T-helper 1 cell treated with Interleukin-12 subunit alpha and Interleukin-12 subunit beta and Interleukin-4 antibody, amounts not matched to agents 30 μg/mL and 1 μg/mL, for 36 hours (primary cell): ENCODE measurements at regions not wholly inside any gene's neighbourhood (a gene's known extent, or its start where the extent isn't known, plus 50 kb on each side); places are given as distances from the start of the nearest gene placed in this dataset.
"Not testable (repeated sequence)": the region's sequence is repeated elsewhere in the genome, so short reads cannot be mapped to it uniquely, and the experiment has no call there.

Experiments
- H3K27ac Mint-ChIP-seq: one replicate; pipeline ENCODE4 v1.8.0; 2021; ENCODE audit warnings: mild to moderate bottlenecking, mixed read lengths
- H3K27me3 Mint-ChIP-seq: one replicate; pipeline ENCODE4 v1.8.0; 2021; ENCODE audit warnings: low read depth, mixed read lengths
- H3K36me3 Mint-ChIP-seq: one replicate; pipeline ENCODE4 v1.8.0; 2021; ENCODE audit warnings: low read depth, mixed read lengths
- H3K4me1 Mint-ChIP-seq: one replicate; pipeline ENCODE4 v1.8.0; 2021; ENCODE audit warnings: low read depth, mixed read lengths
- H3K4me3 Mint-ChIP-seq: one replicate; pipeline ENCODE4 v1.8.0; 2021; ENCODE audit warnings: mild to moderate bottlenecking, moderate library complexity, mixed read lengths
- H3K9me3 Mint-ChIP-seq: one replicate; pipeline ENCODE4 v1.8.0; 2021; ENCODE audit warnings: mixed read lengths

DNA sequence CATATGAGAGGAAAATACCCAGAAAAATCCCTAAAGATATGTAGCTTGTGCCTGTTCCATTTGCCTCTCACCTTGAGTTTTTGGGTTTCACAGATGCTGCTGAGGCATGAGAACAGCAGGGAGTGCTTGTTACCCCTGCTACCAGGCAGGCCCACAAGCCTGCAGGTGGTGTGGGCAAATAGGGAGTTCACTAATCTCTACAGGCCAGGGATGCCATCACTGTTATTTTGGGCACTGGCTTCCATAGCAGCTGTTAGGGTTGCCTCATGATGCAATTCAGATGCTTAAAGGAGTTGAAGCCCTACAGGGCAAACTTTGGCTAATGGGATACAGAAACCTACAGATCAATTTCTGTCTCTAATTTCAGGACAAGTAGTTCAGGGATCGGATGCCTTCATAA is 873.5 kb downstream of the OTOL1 start:
- no peak overlapping the region for H3K27ac Mint-ChIP-seq
- H3K36me3 Mint-ChIP-seq = no peaks in the 10 kb centered on the region
- no peaks in the 10 kb centered on the region for H3K4me1 Mint-ChIP-seq
- H3K9me3 Mint-ChIP-seq = peaks cover 5% of the 10 kb centered on the region
- H3K4me3 Mint-ChIP-seq = no peak overlapping the region
- no peaks in the 10 kb centered on the region for H3K27me3 Mint-ChIP-seq

DNA sequence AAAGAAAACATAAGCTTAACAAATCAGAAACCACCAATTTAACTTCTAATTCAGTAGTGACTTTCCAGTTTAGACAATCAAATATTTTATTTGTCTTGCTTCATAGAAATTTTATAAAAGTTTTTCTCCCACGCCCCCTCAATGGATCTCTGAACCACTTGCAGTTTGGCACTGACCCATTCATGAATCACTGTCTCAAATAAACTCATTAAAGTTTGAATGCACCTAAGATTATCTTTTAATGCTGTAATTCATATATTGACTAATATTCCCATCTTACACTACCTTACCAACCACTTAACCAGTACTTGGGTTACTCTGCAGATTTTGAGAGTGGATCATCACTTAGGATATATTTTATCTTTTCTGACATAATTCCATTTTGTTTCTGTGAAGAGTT is 880.2 kb downstream of the OTOL1 start:
- no peaks in the 10 kb centered on the region for H3K27me3 Mint-ChIP-seq
- H3K4me3 Mint-ChIP-seq = no peak overlapping the region
- H3K9me3 Mint-ChIP-seq = peaks cover 13% of the 10 kb centered on the region
- no peak overlapping the region for H3K27ac Mint-ChIP-seq
- no peaks in the 10 kb centered on the region for H3K36me3 Mint-ChIP-seq
- H3K4me1 Mint-ChIP-seq = no peaks in the 10 kb centered on the region

DNA sequence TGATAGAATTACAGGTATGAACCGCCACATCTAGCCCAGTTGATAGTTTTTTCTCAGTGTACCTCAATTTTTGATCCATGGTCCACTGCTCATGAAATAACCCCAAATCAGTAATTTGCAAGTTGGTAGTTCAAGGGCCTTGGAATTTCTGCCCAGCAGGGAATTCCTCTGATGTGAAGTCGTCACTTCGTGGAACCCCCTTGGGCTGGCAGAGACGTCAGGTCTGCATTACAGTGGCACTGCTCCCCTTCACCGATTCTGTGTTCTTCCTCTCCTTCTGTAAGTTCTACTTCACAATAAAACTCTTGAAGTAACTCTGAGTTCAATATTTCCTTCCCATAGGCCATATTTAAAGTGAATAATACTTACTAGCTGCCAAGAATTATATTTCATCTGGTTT is 881.0 kb downstream of the OTOL1 start:
- Mint-ChIP-seq H3K27me3 (no peaks in the 10 kb centered on the region), H3K9me3 (peaks cover 13% of the 10 kb centered on the region), H3K27ac (no peak overlapping the region), H3K4me3 (no peak overlapping the region), H3K4me1 (no peaks in the 10 kb centered on the region), H3K36me3 (no peaks in the 10 kb centered on the region)

DNA sequence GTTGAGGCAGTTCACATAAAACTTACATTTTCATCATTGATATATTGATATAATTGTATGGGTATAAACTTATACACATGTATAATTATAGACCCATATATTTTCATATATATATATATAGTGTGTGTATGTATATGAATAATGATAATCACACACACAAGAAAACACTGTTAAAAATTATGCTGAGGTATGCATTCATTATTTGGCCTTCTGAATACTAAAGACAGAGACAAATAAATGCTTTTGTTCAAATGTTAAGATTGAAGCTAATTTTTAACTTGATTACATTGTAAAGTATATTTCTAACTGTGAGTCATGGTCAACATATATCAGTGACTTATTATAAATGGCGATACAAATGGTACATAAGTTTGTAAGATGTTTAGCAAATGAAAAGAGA is 888.8 kb downstream of the OTOL1 start:
- H3K9me3 Mint-ChIP-seq = no peaks in the 10 kb centered on the region
- no peaks in the 10 kb centered on the region for H3K36me3 Mint-ChIP-seq
- no peaks in the 10 kb centered on the region for H3K27me3 Mint-ChIP-seq
- H3K27ac Mint-ChIP-seq = no peak overlapping the region
- H3K4me1 Mint-ChIP-seq = no peaks in the 10 kb centered on the region
- H3K4me3 Mint-ChIP-seq = no peak overlapping the region

DNA sequence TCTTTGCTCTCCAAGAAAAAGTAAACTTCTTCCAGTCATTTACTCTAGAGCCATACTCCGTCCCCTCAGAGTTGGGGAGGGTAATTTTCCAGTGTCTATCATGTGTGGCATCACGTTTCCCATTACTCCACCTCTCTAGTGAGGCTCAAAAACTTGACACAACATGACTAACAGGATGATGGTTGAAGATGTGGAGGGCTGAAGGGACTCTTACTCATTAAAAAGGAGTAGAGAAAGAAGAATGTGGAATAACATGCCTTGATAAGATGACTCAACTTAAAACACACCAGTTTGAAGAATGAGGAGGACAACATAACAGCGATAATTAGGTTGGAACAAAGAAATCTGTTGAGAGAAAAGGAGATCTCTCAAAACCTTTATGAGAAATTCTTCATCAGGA is 894.3 kb downstream of the OTOL1 start:
- Mint-ChIP-seq H3K4me1 (no peaks in the 10 kb centered on the region), H3K27ac (no peak overlapping the region), H3K27me3 (no peaks in the 10 kb centered on the region), H3K36me3 (no peaks in the 10 kb centered on the region), H3K4me3 (no peak overlapping the region), H3K9me3 (no peaks in the 10 kb centered on the region)

DNA sequence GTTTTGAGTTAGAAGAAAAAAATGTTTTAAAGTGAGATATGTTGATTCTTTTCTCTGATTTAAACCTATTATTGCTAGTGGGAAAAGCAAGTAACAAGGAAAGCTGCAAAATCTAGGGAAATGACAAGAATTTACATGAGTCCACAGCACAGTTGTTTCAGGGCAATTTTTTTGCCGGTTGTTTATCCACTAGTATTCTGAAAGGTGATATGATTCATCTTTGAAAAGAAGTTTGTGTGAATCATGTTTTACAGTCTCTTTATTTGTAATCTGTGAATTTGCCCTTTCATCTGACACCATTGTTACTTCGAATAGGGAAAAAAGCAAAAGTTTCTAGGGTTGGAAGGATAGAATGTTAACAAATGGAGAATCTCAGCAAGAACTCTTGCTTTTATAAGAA is 894.7 kb downstream of the OTOL1 start:
- Mint-ChIP-seq H3K4me3 (no peak overlapping the region), H3K4me1 (no peaks in the 10 kb centered on the region), H3K27me3 (no peaks in the 10 kb centered on the region), H3K36me3 (no peaks in the 10 kb centered on the region), H3K27ac (no peak overlapping the region), H3K9me3 (no peaks in the 10 kb centered on the region)

DNA sequence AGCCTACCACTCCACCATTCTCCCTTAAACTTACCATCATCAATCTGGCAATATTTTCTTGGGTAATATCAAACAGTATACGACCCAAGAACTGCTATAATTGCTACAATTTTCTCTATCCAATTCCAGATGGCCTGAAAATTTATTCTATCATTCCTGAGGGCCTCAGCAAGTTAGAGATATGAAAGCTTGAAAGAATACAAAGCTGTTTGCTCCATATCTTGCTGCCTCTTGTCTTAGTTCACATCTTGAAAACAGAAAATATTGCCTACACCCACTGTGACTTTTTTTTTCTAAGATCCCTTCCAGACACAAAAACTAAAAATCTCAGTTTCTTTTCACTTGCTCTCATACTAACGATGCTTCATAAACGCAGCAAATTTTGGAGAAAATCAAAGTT is 898.9 kb downstream of the OTOL1 start:
- H3K9me3 Mint-ChIP-seq = no peaks in the 10 kb centered on the region
- no peaks in the 10 kb centered on the region for H3K4me1 Mint-ChIP-seq
- no peaks in the 10 kb centered on the region for H3K36me3 Mint-ChIP-seq
- H3K27me3 Mint-ChIP-seq = no peaks in the 10 kb centered on the region
- H3K27ac Mint-ChIP-seq = no peak overlapping the region
- H3K4me3 Mint-ChIP-seq = no peak overlapping the region

DNA sequence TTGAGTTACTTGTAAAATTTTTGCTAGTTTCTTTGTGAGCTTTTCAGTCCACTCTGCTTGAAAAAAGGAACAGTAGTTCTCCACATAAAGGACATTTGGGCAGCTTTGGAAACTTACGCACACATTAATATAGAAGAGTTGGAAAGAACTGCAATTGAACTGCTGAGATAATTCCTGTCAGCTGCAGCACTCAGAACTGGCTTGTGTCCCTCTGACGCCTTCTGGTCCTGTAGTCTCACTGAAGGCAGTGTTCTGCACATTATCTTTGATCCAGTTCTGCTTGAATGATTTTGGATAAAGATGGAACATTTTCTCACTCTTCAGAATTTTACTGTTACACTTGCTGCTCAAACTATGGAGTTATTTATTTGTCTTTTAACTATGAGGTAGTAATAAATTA is 901.9 kb downstream of the OTOL1 start:
- H3K36me3 Mint-ChIP-seq = no peaks in the 10 kb centered on the region
- H3K9me3 Mint-ChIP-seq = no peaks in the 10 kb centered on the region
- H3K27ac Mint-ChIP-seq = no peak overlapping the region
- no peaks in the 10 kb centered on the region for H3K27me3 Mint-ChIP-seq
- H3K4me3 Mint-ChIP-seq = no peak overlapping the region
- H3K4me1 Mint-ChIP-seq = no peaks in the 10 kb centered on the region

DNA sequence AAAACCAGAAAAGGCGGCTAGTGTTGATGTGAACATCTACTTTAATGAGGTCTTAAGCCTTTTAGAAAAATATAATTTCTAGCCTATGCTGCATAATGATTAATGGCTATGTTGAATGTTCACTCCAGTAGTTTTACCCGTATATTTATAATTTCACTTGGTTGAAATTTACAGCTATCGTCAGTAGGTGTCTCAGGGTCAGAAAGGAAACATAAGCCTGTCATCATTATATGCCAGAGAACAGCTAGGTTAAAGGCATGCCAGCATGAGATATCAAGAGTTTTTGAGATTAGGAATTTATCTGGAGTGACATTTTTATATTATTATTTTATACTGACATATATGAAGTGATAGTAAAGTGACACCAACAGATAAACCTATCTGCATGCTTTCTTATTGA is 904.1 kb downstream of the OTOL1 start:
- Mint-ChIP-seq H3K9me3 (no peaks in the 10 kb centered on the region), H3K4me3 (no peak overlapping the region), H3K27ac (no peak overlapping the region), H3K36me3 (no peaks in the 10 kb centered on the region), H3K4me1 (no peaks in the 10 kb centered on the region), H3K27me3 (no peaks in the 10 kb centered on the region)

DNA sequence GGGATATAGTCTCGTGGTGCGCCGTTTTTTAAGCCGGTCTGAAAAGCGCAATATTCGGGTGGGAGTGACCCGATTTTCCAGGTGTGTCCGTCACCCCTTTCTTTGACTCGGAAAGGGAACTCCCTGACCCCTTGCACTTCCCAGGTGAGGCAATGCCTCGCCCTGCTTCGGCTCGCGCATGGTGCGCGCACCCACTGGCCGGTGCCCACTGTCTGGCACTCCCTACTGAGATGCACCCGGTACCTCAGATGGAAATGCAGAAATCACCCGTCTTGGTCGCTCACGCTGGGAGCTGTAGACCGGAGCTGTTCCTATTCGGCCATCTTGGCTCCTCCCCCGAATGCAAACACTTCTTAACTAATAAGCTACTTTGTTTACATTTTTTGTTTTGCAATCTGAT is 914.9 kb downstream of the OTOL1 start:
- not testable (repeated sequence) for H3K27ac Mint-ChIP-seq, H3K27me3 Mint-ChIP-seq, H3K4me3 Mint-ChIP-seq, H3K4me1 Mint-ChIP-seq, H3K36me3 Mint-ChIP-seq, H3K9me3 Mint-ChIP-seq

DNA sequence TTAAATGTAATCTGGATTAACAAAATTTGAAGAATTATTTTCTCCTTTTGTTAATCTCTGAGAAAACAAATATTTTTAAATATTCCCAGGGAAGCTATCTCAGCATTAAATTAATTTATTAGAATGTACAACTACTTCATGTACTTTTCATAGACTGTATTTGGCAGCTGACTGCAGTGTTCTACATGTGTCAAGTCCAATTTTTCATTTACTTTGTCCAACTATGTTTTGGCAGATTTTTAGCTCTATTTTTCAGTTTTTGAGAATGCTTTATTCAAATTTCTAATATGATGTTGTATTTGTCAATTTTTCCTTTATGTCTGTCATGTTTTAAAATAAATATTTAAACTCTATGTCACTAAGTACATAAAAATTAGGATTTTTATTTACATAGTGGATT is 925.1 kb downstream of the OTOL1 start:
- Mint-ChIP-seq H3K27me3 (no peaks in the 10 kb centered on the region), H3K36me3 (no peaks in the 10 kb centered on the region), H3K4me1 (no peaks in the 10 kb centered on the region), H3K27ac (no peak overlapping the region), H3K4me3 (no peak overlapping the region), H3K9me3 (no peaks in the 10 kb centered on the region)

DNA sequence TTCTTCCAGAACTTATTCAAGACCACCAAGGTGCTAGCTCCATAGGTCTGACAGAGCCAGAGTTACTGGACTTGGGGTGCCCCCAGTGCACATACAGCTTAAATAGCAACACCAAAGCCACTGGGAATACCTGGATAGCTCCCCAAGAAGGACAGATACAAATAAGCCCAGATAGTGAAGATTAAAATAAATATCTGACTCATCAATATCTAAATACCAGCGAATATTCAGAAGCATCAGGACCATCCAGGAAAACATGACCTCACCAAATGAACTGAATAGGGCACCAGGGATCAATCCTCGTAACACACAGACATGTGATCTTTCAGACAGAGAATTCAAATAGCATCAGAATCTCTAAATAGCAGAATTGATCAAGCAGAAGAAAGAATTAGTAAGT is 931.6 kb downstream of the OTOL1 start:
- H3K4me3 Mint-ChIP-seq = no peak overlapping the region
- no peaks in the 10 kb centered on the region for H3K36me3 Mint-ChIP-seq
- H3K27me3 Mint-ChIP-seq = no peaks in the 10 kb centered on the region
- peaks cover 10% of the 10 kb centered on the region for H3K9me3 Mint-ChIP-seq
- no peaks in the 10 kb centered on the region for H3K4me1 Mint-ChIP-seq
- H3K27ac Mint-ChIP-seq = no peak overlapping the region

DNA sequence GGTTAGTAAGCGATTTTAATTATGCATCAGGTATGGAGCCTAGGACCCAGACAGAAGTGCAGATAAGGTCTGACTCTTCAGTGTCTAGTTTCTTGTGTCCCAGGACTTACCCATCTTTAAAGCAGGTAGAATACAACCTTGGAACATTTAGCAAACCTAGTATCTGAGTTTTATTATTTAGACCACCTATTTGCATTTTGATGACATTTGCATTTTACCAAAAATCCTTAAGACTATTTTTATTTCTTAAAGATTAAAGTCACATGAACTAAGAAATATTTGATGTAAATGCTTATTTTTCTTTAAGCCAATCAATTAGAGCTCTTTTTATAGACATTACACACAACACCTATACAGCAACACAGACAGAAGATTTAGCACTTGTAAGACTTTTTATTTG is 939.1 kb downstream of the OTOL1 start:
- Mint-ChIP-seq H3K27me3 (no peaks in the 10 kb centered on the region), H3K9me3 (peaks cover 19% of the 10 kb centered on the region), H3K27ac (no peak overlapping the region), H3K4me1 (no peaks in the 10 kb centered on the region), H3K36me3 (no peaks in the 10 kb centered on the region), H3K4me3 (no peak overlapping the region)

DNA sequence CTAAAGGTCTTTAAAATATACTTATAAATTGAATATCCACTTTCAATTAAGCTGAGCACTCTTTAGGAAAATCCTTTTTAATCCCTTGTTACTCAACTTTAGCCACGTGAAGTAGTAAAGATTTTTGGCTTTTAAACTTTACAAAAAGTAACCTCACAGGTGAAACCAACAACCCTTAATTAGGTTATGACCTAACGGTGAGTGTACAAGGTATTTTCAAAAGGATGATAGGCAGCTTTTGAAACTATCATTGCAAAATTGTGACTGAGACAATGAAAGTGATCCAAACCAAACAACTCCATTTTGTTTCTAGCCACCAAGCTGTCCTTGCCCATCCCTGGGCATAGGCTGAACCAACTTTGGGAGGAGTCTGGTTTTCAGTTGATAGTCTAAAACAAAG is 940.2 kb downstream of the OTOL1 start:
- Mint-ChIP-seq H3K4me3 (no peak overlapping the region), H3K36me3 (no peaks in the 10 kb centered on the region), H3K27me3 (no peaks in the 10 kb centered on the region), H3K9me3 (peaks cover 19% of the 10 kb centered on the region), H3K27ac (no peak overlapping the region), H3K4me1 (no peaks in the 10 kb centered on the region)

DNA sequence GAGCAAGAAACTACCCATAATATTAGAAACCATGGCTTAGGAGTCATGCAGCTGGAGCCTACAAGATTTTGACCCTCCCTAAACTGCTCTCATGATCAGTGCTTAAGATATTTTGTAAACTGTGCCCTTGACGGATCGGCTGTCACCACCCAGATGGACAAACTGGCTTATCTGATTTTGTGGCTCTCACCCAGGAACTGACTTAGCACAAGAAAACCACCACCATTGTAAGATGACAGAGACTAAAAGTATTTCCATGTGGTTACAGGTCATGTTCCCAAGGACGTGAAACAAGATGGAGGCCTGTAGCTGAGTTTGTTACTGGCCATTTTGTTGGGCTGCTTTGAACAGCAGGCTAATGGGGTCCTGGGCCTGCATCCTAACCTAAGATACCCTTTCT is 940.9 kb downstream of the OTOL1 start:
- Mint-ChIP-seq H3K4me3 (no peak overlapping the region), H3K36me3 (no peaks in the 10 kb centered on the region), H3K27ac (no peak overlapping the region), H3K27me3 (no peaks in the 10 kb centered on the region), H3K9me3 (peaks cover 15% of the 10 kb centered on the region), H3K4me1 (no peaks in the 10 kb centered on the region)

DNA sequence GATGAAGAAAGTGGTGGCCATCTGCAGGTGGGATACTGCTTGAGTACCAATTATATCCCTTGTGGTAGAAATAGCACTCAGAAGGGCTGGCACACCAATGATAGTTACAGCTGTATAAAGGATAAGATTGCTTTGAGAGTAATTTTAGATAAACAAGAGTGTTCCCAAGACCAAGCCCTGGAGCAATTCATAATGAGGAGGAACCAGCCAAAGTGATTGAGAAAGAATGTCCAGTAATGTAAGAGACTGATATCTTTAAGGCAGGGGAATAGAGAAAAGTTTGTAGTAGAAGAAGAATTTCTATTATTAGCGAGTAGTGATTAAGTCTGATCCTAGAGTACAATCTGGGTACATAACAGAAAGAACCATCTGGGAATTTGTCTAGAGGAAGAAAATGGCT is 945.1 kb downstream of the OTOL1 start:
- Mint-ChIP-seq H3K4me3 (no peak overlapping the region), H3K27me3 (no peaks in the 10 kb centered on the region), H3K36me3 (no peaks in the 10 kb centered on the region), H3K4me1 (no peaks in the 10 kb centered on the region), H3K9me3 (peaks cover 11% of the 10 kb centered on the region), H3K27ac (no peak overlapping the region)
